ENCODE measurements at regions not wholly inside any gene's neighbourhood (a gene's known extent, or its start where the extent isn't known, plus 50 kb on each side); places are given as distances from the start of the nearest gene placed in this dataset.

GRCh38 chr5:6244339-6244714 lies 134.0 kb downstream of the MED10 start:
- intact Hi-C loops (cut with micrococcal nuclease), result no loop called here
- Histone ChIP-seq H3K9me3 (replicated peaks; ENCODE audit: control insufficient read depth, insufficient read depth, low read length) (no peaks in the 10 kb centered on the region), H3K9ac (replicated peaks; ENCODE audit: extremely low read depth, insufficient read depth, low read length) (no peak overlapping the region), H3K9me1 (replicated peaks; ENCODE audit: control insufficient read depth, extremely low read depth, insufficient read depth, low read length) (no peaks in the 10 kb centered on the region), H3K36me3 (ENCODE audit: control insufficient read depth in 2 of 2, extremely low read depth in 1 of 2, insufficient read depth in 2 of 2, low read length in 2 of 2) (no peaks in the 10 kb centered on the region), H3K4me2 (ENCODE audit: insufficient read depth, low read length) (no peak overlapping the region), H3K4me3 (replicated peaks in 1 of 3; ENCODE audit: insufficient read depth in 1 of 3, low read depth in 1 of 3, low read length in 3 of 3) (no peak overlapping the region), H4K20me1 (replicated peaks; ENCODE audit: control insufficient read depth, extremely low read depth, insufficient read depth, low read length) (no peaks in the 10 kb centered on the region), H3K79me2 (ENCODE audit: control insufficient read depth, insufficient read depth, low read length) (no peaks in the 10 kb centered on the region), H3K4me1 (ENCODE audit: control insufficient read depth, extremely low read depth, insufficient read depth, low read length) (no peaks in the 10 kb centered on the region), H3K27ac (ENCODE audit: insufficient read depth, low read depth, low read length) (no peak overlapping the region), H3K27me3 (ENCODE audit: control insufficient read depth in 2 of 2, insufficient read depth in 2 of 2, low read length in 2 of 2) (no peaks in the 10 kb centered on the region), H2AFZ (ENCODE audit: low read depth, low read length) (no peak overlapping the region)
- FAIRE-seq, result no peak
- no peak for TF ChIP-seq EZH2 (IDR thresholded peaks at IDR 0.05; ENCODE audit: borderline replicate concordance, low read depth, low read length, severe bottlenecking)
- TF ChIP-seq POLR2AphosphoS5 (IDR thresholded peaks at IDR 0.05; ENCODE audit: insufficient read depth, low read depth, low read length), result no peak
- TF ChIP-seq POLR2A (IDR thresholded peaks at IDR 0.05; ENCODE audit: low read depth, low read length), result no peak
- TF ChIP-seq FOS (IDR thresholded peaks at IDR 0.05; ENCODE audit: borderline replicate concordance, insufficient read depth, low read length), result no peak
- TF ChIP-seq, protein P1, sequence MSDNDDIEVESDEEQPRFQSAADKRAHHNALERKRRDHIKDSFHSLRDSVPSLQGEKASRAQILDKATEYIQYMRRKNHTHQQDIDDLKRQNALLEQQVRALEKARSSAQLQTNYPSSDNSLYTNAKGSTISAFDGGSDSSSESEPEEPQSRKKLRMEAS (IDR thresholded peaks at IDR 0.05; ENCODE audit: insufficient read depth, insufficient read length), result no peak
- no peak for TF ChIP-seq MYC (IDR thresholded peaks at IDR 0.05; ENCODE audit: low read depth, low read length)
- TF ChIP-seq, protein P2, sequence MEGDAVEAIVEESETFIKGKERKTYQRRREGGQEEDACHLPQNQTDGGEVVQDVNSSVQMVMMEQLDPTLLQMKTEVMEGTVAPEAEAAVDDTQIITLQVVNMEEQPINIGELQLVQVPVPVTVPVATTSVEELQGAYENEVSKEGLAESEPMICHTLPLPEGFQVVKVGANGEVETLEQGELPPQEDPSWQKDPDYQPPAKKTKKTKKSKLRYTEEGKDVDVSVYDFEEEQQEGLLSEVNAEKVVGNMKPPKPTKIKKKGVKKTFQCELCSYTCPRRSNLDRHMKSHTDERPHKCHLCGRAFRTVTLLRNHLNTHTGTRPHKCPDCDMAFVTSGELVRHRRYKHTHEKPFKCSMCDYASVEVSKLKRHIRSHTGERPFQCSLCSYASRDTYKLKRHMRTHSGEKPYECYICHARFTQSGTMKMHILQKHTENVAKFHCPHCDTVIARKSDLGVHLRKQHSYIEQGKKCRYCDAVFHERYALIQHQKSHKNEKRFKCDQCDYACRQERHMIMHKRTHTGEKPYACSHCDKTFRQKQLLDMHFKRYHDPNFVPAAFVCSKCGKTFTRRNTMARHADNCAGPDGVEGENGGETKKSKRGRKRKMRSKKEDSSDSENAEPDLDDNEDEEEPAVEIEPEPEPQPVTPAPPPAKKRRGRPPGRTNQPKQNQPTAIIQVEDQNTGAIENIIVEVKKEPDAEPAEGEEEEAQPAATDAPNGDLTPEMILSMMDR (IDR thresholded peaks at IDR 0.05; ENCODE audit: extremely low read depth in 1 of 2, insufficient read depth in 1 of 2, low read depth in 1 of 2, low read length in 2 of 2), result no peak
- no peak for TF ChIP-seq GATA2 (IDR thresholded peaks at IDR 0.05; ENCODE audit: insufficient read depth, insufficient read length, low read depth, low read length)
- no peak for TF ChIP-seq JUN (IDR thresholded peaks at IDR 0.05; ENCODE audit: borderline replicate concordance, insufficient read depth, insufficient read length, low read depth)
- dilution Hi-C loops (cut with MboI; ENCODE audit: extremely low pct_ligation_motif_present, low sequenced_read_pairs), result no loop called here
- CTCF ChIA-PET, result no interaction called here
- DNase-seq (ENCODE audit: low read depth, low spot score), result no peak
- no TSS peak for BruUV-seq (replicated peaks)
- POLR2A ChIA-PET, result no interaction called here
